MM.1S (cell line): ENCODE measurements at regions not wholly inside any gene's neighbourhood (a gene's known extent, or its start where the extent isn't known, plus 50 kb on each side); places are given as distances from the start of the nearest gene placed in this dataset.

Experiments used
- EZH2phosphoT487 ChIP-seq: fragments of 300-600 bp; sonication (generic); IDR thresholded peaks from 2 replicates; pipeline ENCODE4 v1.6.1; 2018; ENCODE audit warnings: antibody characterized with exemption, low read length
- TF ChIP-seq, protein P1 (sequence below): fragments of 300-600 bp; sonication (generic); IDR thresholded peaks from 2 replicates; pipeline ENCODE4 v1.5.1; 2016; ENCODE audit warnings: antibody characterized with exemption, low read length, mixed read lengths

DNA sequence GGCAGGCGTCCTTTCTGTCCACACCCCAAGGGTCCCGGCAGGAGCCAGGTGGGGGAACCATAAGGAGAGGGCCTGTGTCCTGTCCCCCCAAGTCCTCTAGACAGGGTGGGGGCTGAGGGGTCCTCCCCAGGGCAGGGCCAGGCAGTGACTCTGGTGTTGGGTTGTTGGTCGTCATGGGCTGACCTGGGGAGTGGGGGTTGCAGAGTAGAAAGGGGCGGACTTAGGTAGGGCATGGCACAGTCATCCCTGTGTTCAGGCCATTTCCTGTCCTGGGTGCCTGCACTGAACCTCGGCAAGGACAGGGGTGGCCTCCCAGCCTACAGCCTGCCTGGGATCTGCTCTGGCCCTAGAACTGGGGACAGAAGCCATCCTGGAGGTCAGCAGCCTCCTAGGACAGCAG lies 356.2 kb downstream of the TMEM121 start:
- TF ChIP-seq, protein P1, sequence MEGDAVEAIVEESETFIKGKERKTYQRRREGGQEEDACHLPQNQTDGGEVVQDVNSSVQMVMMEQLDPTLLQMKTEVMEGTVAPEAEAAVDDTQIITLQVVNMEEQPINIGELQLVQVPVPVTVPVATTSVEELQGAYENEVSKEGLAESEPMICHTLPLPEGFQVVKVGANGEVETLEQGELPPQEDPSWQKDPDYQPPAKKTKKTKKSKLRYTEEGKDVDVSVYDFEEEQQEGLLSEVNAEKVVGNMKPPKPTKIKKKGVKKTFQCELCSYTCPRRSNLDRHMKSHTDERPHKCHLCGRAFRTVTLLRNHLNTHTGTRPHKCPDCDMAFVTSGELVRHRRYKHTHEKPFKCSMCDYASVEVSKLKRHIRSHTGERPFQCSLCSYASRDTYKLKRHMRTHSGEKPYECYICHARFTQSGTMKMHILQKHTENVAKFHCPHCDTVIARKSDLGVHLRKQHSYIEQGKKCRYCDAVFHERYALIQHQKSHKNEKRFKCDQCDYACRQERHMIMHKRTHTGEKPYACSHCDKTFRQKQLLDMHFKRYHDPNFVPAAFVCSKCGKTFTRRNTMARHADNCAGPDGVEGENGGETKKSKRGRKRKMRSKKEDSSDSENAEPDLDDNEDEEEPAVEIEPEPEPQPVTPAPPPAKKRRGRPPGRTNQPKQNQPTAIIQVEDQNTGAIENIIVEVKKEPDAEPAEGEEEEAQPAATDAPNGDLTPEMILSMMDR, result no peak
- no peak for TF ChIP-seq EZH2phosphoT487
